SKM-1 treated with dmso at 0.1 percent for 144 hours (cell line): ENCODE measurements at regions not wholly inside any gene's neighbourhood (a gene's known extent, or its start where the extent isn't known, plus 50 kb on each side); places are given as distances from the start of the nearest gene placed in this dataset.
"Not testable (repeated sequence)": the region's sequence is repeated elsewhere in the genome, so short reads cannot be mapped to it uniquely, and the experiment has no call there.

Experiments
- DNase-seq: peaks from one replicate; lab custom pipeline; 2025; ENCODE audit not compliant: unreplicated experiment; lab: John Stamatoyannopoulos, UW

DNA sequence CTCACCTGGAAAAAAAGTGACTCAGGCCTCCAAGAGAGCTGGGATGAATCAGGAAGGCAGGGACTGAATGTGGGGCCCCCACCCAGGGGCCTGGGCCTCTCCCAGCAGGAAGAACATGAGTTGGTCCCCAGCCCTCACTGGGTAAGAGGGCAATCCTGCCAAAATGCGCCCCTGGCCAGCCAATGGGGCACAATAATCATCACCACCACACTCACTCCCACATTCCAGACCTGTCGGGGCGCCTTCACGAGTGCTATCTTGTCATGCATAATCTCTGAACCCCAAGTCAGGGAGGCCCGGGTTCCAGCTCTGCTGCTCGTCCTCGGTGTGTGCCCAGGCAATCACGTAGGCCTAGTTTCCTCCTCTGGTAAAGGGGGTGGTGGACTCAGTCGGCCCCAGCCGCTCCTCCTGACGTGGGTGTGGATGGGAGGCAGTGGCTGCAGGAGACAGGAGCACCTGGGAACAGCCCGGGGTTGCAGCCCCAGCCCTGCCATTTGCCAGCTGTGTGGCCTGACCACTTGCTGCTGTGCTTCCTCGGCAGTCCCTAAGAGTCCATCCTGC lies 115.1 kb downstream of the CYP26B1 start:
- no peak for DNase-seq

DNA sequence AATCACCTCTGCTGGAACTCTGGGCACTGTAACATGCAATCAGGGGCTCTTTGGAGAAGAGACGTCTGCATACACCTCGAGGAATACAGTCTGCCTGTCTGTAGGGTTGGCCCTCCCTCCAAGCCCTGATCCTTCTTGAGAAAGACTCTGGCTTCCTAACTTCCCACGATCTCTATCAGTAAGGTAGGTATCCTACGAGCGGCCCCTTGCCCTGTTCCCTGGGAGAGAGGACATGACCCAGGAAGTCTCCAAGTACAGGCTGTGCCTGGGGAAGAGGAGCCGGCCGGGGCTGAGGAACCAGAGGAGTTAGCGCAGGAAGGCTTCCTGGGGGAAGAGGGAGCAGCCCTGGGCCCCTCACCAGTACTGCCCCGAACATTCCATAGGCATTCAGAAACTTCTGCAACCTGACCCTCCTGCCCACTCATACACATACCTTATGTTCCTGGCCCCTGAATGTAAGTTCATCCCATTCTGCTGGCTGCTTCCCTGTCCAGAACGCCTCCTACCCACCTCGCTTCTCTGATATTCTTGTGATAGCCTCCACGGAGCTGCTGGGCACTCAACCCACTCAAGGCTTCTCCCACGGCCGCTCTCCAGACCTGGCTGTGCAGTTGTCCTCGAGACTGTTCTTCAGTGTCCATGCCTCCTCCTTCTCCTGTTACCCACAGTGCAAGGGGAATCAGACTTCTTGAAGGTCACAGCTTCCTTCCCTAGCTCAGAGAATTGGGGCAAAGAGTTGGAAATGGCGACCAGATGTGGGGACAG lies 116.1 kb downstream of the CYP26B1 start:
- no peak for DNase-seq

DNA sequence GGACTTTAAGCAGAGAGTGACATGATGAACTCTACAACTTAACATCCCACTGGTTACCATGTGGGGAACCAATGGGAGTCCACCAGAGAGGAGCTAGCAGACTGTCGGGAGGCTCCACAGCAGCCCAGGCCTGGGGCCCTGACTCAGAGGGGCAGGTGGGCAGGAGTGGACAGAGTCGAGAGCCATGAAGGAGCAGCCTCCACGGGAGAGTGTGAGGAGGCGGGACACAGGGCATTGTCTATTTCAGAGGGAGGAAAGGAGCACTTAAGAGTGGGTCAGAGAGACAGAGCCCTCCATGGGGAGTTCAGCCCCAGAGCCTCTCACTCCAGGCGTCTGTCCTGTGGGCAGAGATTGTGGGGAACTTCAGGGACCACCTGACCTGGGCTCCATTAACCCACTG lies 118.7 kb downstream of the CYP26B1 start:
- DNase-seq = no peak

DNA sequence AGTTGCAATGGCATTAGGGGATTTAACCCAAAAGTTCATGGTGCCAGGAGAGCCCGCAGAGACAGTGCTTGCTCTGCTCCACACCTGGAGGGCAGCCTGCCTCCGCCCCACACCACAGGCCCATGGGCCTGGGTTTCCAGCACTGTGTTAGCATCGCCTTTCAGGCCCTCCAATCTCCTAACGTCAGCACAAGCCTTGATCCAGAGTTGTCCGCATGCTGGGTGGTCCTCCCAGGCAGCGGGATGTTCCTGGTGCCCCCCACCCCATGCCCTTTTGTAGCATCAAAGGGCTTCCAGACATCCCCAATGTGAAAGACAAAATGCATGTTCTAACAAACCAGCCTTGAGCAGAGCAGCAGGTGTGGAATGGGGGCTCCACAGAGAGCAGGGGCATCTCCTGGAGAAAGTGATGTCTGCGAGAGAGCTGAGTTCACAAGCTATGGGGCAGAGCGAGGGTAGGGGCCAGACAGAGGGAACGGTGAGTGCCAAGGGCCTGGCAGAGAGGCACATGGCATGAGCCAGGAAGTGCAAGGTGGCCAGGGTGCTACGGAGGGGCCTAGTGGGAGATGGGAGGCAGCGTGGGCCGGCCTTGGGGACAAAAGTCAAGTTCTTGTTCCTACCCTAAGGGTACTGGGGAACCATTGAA lies 119.2 kb downstream of the CYP26B1 start:
- no peak for DNase-seq

DNA sequence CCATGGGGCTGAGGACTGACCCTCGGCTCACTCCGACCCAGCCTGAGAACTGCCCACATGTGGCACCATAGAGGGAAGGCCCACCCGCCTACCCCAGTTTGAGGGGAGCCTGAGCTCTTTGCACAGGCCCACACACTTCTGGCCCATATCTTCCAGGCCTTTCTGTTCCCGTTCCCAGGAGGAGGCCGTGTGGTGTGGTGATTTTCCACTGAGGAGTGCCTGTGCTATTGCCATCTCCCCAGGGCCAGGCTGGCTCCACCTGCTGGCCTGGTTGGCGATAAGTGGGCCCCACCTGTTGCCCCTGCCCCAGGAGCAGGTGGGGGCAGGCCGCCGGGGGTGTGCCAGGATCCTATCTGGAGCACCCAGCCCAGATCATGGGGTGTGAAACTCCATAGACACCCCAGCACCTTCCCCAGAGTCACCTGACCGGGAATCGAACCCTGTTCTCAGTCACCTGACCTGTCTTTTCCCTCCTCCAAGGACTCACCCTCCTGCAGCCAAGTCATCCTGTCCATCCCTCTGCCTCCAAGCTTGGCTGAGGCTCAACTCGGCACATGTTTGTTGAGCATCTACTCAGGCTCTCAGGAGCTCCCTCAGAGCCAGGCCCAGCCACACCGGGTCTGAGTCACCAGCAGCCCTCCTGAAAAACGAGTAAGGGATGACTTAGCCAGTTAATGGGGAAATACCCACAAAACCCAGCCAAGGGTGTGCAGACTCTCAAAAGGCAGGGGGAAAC lies 120.1 kb downstream of the CYP26B1 start:
- no peak for DNase-seq

DNA sequence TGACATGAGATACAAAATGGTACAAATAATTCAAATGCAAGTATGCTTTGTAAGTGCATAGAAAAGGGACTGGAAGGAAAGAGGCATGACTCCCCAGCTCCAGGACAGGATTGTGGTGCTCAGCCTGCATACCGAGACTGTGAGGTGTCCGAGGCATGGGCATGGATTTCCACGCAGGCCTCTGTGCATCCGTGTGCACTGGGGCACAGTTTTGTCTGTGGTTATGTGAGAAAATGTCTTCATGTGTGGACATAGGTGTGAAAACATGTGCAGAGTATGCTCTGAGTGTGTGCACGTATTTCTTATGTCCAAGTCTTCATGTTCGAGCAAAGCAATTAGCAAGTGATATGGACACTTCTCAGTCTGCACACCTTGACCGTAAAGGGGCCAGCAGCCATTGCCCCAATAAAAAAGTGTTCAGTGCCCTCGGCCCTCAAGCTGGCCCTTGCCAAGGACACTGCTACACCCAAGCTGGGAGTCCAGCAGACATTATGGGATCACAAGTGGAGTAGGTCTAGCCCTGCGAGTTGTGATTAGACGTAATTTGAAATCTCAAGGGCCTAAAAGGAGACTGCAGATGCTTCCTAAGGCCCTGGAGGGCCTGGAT lies 120.7 kb downstream of the CYP26B1 start:
- DNase-seq = no peak

DNA sequence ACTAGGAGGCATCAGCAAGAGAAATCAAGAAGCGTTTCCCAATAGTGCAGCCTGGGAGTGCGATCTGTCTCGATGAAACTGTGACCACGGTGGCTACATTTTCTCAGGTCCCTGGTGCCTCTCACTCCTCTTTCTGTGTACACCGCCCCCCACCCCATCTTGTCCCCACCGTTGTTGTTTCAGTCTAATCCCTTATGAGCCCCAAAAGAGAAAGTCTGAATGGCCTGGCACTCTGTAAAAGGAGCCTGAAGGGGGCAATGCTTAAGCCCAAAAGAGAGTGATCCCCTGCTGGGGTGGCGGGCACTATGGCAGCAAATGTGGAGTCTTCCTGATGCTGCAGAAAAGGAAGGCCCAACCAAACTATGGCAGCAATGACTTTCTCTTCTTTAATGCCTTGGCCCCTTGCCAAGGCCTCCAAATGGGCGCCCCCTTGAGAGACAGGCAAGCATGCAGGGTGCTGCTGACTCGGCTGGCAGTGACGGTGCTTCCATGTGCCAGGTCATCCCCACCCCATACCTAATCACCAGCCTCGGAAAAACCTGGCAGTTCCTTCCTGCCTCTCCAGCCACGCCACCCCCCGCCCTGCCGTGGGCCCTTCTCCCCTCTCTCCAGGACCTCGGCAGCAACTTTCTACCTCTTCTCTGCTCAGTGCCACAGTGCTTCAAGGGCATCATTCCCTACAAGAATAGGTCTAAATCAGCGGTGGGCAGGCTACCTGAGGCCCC lies 123.0 kb downstream of the CYP26B1 start:
- DNase-seq = no peak

DNA sequence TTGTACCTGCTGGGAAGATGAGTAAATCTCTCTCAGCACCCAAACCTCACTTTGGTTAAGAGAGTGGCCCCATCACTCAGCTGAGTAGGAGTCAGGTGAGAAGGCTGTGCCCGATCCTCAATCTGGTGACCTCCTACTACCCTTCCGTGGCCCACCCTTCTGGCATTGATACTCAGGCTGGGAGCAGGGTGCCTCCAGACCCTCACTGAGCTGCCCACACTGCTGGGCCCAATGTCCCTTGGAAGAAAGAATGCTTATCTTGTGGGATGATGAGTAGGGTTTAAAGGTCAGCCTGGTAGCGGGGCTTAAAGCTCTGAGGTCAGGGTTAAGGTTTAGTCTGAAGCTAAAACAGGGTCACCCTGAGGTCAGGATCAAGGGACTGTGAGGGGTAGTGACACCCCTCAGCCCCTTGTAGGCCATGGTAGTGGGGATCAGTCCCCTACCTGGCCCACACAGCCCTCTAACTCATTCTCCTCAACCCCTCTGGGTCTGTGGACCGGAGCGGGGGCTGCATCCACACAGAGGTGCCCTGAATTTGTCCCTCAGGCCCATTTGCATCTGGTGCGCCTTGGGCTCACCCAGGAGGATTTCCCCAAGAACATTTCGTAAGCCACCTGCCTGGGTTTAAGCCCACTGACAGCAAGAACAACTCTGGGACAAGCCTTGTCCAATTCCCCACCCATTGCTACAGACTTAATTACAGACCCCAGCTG lies 123.8 kb downstream of the CYP26B1 start:
- DNase-seq = no peak

DNA sequence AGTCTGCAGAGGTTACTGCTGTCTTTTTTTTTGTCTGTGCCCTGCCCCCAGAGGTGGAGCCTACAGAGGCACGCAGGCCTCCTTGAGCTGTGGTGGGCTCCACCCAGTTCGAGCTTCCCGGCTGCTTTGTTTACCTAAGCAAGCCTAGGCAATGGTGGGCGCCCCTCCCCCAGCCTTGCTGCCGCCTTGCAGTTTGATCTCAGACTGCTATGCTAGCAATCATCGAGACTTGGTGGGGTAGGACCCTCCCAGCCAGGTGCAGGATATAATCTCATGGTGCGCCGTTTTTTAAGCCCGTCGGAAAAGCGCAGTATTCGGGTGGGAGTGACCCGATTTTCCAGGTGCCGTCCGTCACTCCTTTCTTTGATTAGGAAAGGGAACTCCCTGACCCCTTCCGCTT lies 126.3 kb downstream of the CYP26B1 start:
- DNase-seq = not testable (repeated sequence)

DNA sequence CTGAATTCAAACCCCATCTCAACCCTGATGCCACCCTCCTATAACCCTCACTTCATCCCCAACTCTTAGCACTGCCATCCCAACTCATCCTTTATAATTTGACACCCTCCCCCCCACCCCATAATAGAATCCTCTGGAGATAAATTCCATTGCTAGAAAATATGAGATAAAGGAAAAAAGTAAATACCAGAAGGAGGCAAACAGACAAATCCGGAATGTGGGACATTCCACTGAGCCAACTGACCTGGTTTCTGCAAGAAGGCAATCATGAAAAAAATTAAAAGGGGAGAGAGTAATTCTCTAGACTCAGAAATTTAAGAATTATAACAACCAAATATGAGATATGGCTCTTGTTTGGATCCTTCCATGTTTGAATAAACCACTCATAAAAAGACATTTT lies 132.4 kb downstream of the CYP26B1 start:
- DNase-seq = no peak

DNA sequence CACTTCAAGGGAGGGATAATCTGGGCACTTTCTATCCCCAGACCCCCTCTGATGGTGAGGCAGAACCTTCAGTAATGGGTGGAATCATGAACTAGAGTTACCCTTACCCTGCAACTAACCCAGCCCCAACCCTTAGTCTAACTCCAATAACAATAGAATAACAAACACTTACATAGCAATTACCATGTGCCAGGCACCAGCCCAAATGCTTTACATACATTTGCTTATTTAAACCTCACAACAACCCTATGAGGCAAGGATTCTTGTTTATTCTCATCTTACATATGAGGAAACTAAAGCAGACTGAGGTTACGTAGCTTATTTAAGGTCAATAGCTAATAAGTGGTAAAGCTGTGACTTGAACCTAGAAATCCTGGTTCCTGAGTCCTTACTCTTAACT lies 132.8 kb downstream of the CYP26B1 start:
- DNase-seq = no peak

DNA sequence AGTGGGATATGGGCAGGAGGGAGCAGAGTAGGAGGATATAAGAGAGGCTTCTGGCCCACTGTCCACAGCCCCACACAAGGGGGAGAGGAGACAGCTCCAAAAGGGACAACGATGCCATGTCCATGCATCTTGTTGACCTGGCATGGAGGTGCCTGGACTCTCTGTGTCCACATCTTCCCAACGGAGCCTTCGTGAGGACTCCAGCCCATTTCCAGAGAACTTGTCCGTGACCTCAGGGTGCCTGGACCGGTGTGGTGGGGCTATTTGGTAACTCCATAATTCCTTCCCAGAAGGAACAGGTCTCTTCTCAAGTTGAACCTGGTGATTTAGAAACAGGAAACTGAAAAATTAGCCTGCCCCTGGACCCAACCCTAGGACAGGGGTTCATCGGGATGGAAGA lies 133.9 kb downstream of the CYP26B1 start:
- no peak for DNase-seq

DNA sequence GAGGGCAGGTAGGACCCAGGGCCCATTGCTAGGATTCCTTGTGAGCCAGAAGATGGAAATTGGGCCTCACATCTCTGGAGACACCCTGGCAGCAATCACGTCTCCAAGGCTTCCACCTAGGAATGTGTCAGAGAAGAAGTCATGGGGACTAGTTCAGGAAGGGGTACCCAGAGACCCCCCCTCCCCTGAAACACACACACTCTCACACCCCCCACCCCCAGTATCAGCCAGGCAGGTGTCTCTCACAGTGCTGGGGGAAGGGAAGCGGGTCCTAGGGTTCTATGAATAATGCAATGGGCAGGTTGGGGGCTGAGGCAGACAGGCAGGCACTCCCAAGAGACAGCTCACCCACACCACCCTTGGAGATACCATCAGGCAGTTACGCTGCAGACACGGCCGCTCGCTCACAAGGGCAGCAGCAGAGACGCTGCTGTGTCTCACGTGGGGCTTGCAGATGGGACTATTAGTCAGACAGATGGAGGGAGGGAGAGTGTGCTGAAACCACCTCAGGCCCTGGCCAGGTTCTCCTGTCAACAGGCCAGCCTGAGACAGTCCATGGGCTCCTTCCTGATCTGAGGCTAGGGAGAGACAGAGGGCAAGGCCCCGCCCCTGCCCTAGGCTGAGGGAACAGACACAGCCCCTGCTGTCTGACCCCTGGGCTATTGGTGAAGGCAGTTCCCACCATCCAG lies 134.6 kb downstream of the CYP26B1 start:
- no peak for DNase-seq

DNA sequence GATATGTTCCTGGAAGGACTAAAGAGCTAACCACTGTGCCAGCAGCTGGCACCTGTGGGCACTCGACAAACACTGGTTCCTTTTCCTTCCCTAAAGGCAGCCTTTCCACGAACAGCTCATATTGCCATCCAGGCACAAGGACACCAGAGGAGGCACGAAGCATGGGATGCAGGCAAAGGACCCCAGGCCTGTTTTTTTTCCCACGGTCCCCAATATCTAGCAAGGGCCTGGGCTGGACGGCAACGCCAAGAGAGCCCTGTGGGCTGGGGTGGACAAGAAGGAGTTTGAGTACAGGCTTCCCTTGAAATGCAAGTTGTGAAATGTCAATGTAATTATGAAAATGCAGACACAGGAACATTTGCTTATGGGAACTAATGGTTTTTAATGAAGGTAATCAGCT lies 135.9 kb downstream of the CYP26B1 start:
- no peak for DNase-seq

DNA sequence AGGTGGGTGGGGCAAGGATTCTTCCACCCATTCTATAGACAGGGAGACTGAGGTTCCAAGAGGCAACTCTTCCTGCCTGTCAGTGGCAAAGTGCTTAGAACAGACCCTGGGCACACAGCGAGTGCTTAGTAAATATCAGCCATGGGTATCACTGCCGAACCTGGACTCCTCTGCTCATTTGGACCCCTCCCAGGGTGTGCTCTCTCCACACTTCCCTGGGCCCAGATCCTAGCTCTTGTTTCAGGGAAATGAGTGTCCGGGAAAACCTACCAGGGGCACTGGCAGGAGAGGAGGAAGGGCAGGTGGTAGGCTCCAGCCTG lies 136.3 kb downstream of the CYP26B1 start:
- DNase-seq = no peak

DNA sequence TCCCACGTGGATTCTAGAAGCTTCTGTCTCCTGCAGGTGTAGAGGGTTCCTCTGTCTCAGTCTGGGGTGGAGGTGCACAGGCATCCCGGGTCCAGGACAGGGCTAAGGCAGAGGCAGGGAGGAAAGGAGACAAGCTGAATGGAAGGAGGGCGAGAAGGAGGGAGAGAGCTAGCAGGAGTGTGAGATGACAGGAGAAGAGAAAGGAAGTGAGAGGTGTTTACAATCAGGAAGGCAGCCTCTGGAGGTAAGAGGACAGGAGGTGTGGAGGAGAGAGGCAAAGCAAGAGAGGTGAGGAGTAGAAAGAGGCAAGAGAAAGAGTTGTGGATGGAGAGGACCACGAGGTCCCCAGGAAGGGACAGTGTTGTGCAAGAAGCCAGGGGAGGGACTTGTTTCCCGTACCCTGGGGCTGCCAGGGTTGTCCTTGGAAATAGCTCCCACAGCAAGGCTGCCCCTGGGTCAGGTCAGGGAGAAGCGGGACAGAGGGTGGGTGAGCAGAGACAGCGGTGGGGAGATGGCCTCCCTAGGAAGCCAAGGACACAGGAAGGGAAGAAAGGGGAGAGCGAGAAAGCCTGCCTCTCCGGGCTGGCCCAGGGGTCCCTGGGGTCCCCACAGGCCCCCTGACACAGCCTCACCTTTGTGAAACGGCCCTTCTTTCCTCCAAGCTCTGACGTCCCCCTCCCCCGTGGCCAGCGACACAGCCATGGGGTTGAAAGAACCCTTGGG lies 136.9 kb downstream of the CYP26B1 start:
- no peak for DNase-seq

DNA sequence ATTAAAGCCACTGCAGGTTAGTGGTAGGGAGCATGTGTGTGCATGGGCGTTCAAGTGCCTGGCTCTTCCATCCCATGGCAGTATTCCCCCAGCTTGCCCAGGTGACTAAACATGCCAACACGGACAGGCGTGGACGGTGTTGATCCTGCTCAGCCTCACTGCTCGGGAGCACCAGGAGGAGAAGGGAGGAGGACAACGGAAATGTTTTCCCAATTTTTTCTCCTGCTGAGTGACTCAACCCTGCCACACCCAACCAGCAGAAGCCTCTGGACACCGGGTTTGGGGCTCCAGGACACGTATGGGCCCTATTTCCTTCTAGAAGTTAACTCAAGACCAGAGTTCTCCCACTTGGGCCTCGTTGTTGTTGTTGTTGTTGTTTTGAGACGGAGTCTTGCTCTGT lies 139.1 kb downstream of the CYP26B1 start:
- DNase-seq = no peak

DNA sequence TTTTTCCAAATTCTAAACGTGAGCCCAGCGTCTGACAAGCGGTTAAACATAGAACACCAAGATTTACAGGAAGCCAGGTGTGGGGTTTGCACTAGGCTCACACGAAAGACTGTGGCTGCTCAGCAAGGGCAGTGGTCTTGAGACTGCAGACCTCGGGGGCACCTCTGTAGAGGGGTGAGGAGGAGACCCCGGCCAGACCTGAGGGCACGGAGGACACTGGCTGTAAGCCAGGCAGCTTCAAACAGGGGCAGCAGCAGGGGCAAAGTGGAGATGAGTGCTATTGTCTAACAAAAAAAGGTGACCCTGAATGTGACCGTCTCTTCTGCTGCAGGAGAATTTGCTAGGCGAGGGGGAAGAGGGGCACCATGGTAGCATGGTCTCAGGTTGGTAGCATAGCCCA lies 140.3 kb downstream of the CYP26B1 start:
- DNase-seq = no peak

DNA sequence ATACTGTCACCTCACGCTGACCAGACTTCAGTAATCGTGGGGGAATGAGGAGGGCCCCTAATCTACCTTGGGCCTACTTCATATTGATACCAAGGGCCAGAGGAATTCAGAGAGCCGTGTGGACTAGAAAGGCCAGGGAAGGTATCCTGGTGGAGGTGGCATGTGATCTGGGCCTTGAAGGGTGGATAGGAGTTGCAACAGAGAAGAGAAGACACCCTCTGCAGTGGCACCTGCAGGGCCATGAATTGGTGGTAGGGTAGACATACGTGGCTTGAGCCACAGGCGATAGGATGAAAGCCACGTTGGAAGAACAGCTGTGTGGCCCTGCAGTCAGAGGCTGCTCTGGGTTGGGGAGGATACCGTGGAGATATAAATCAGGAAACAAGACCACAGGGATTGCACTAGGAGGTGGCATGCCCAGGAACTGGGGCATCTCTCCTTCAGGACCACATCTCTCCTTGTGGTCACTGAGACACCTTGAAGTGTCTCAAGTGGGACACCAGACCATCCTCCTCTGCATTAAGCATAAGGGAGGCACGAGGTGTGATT lies 141.4 kb downstream of the CYP26B1 start:
- DNase-seq = no peak
